Loucy (cell line): ENCODE measurements at regions not wholly inside any gene's neighbourhood (a gene's known extent, or its start where the extent isn't known, plus 50 kb on each side); places are given as distances from the start of the nearest gene placed in this dataset.

Experiments used
- CTCF ChIP-seq: fragments of 200-600 bp; sonication (generic); conservative IDR thresholded peaks from 2 replicates; pipeline ENCODE4 v1.5.1; 2014; ENCODE audit warnings: mild to moderate bottlenecking, antibody characterized with exemption, low read length
- EZH2phosphoT487 ChIP-seq: fragments of 200-600 bp; IDR thresholded peaks from 2 replicates; pipeline ENCODE4 v1.6.1; 2018; ENCODE audit warnings: antibody characterized with exemption, mild to moderate bottlenecking, moderate library complexity, borderline replicate concordance

GRCh38 chr1:24990136-24990535 is 60.1 kb upstream of the RUNX3 start:
- TF ChIP-seq CTCF: no peak
- TF ChIP-seq EZH2phosphoT487: no peak
